Upper lobe of left lung (tissue), 4 donors: ENCODE measurements at regions not wholly inside any gene's neighbourhood (a gene's known extent, or its start where the extent isn't known, plus 50 kb on each side); places are given as distances from the start of the nearest gene placed in this dataset.

ENCODE experiments used
- POLR2AphosphoS5 ChIP-seq, 2 donors: sonication (generic); formaldehyde crosslinking; IDR thresholded peaks; one replicate each; pipeline ENCODE4 v1.5.1; 2017; ENCODE audit warnings: antibody characterized with exemption in 2 of 2
- TF ChIP-seq, protein P1 (sequence below), 6 experiments: fragments of 450-650 bp in 4 of 6; fragments of 200-600 bp in 2 of 6; sonication (generic) in 2 of 6; IDR thresholded peaks; one replicate each; pipeline ENCODE4 v1.5.1; 2016 to 2019; ENCODE audit warnings: antibody characterized with exemption in 6 of 6

DNA sequence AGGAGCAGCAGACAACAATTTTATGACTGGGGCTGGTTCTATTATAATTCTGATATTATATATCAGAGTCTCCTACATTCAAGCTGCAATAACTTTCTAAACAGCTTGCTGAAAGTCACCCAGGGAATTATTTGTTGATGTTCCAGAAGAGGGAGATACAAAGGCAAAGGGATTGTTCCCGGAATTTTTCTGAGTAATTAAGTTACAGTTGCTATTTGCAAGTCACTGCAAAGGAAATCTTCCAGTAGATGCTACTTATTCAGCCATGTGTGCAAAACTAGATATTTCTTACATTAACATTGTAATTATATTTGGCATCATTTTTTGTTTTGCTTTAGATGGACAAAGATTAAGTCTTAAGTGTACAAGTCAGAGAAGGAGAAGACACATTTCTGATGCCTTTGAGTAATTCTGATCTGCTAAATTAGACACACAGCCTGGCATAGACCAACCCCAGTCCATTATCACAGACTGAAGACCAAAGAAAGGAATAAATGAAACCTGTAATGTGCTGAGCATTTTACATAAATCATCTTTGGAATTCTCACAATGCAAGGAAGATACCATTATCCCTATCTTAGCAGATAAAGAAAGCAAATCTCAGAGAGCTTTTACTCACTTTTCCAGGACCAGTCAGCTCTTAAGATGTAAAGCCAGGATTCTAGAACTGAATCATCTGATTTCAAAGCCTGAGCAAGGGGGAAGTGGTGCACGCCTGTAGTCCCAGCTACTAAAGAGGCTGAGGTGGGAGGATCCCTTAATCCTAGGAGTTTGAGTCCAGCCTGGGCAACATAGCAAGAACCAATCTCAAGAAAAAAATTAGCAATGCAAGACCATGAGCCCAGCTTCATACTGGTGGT, 62.6 kb upstream of the AKAP12 start:
- TF ChIP-seq, protein P1, sequence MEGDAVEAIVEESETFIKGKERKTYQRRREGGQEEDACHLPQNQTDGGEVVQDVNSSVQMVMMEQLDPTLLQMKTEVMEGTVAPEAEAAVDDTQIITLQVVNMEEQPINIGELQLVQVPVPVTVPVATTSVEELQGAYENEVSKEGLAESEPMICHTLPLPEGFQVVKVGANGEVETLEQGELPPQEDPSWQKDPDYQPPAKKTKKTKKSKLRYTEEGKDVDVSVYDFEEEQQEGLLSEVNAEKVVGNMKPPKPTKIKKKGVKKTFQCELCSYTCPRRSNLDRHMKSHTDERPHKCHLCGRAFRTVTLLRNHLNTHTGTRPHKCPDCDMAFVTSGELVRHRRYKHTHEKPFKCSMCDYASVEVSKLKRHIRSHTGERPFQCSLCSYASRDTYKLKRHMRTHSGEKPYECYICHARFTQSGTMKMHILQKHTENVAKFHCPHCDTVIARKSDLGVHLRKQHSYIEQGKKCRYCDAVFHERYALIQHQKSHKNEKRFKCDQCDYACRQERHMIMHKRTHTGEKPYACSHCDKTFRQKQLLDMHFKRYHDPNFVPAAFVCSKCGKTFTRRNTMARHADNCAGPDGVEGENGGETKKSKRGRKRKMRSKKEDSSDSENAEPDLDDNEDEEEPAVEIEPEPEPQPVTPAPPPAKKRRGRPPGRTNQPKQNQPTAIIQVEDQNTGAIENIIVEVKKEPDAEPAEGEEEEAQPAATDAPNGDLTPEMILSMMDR (IDR thresholded peaks at IDR 0.05), result no peak
- TF ChIP-seq POLR2AphosphoS5 (IDR thresholded peaks at IDR 0.05), result no peak
